GM12878 (cell line): ENCODE measurements at regions not wholly inside any gene's neighbourhood (a gene's known extent, or its start where the extent isn't known, plus 50 kb on each side); places are given as distances from the start of the nearest gene placed in this dataset.

ENCODE experiments used
- ATAC-seq: fragments of 200-7000 bp; cut with Tn5 transposase; 3 replicates; pipeline ENCODE4 v1.9.1; 2020; ENCODE audit warnings: mild to moderate bottlenecking, moderate library complexity
- BruUV-seq: library from RNA; stranded (reverse); fragments of 400-500 nt; replicated peaks from 2 replicates; lab custom pipeline; 2021; lab: Mats Ljungman, UMichigan
- CTCF ChIA-PET: fragments of 300-600 bp; sonication (Branson Sonifier 250); formaldehyde crosslinking; extraction: SDS; loops from one replicate; lab custom pipeline; 2021; ENCODE audit warnings: inconsistent platforms; lab: Yijun Ruan, JAX
- POLR2A ChIA-PET: fragments of 350-600 bp; formaldehyde crosslinking; extraction: SDS; loops from one replicate; lab custom pipeline; 2021; ENCODE audit warnings: inconsistent platforms; lab: Charles Lee
- RAD21 ChIA-PET: fragments of 300-600 bp; sonication (Branson Sonifier 250); formaldehyde crosslinking; loops from one replicate; lab custom pipeline; 2023; ENCODE audit warnings: antibody characterized with exemption; ENCODE audit not compliant: unreplicated experiment; lab: Charles Lee
- SMC1A ChIA-PET: fragments of 300-600 bp; sonication (Branson Sonifier 250); formaldehyde crosslinking; loops from one replicate; lab custom pipeline; 2023; ENCODE audit not compliant: unreplicated experiment, uncharacterized antibody; lab: Charles Lee
- DNase-seq: peaks from one replicate; pipeline ENCODE4 v3.0.0-alpha.2; 2011; ENCODE audit warnings: low read depth, low spot score
- FAIRE-seq: peaks from 3 replicates; lab custom pipeline; 2011; peaks lifted over from hg19 to GRCh38; lab: Jason Lieb, UNC
- H2AFZ ChIP-seq: 2 replicates; pipeline ENCODE4 v1.6.0; 2011; ENCODE audit warnings: low read depth, low read length, control low read depth; ENCODE audit not compliant: control insufficient read depth
- H3K27ac ChIP-seq: 2 replicates; pipeline ENCODE4 v1.5.1; 2011; ENCODE audit warnings: control low read depth; ENCODE audit not compliant: control insufficient read depth, insufficient read depth
- H3K27me3 ChIP-seq, 2 experiments: replicated peaks in 1 of 2; 2 replicates each; pipeline versions ENCODE4 v1.6.0 to v1.6.1; 2011; ENCODE audit warnings: low read length in 1 of 2; ENCODE audit not compliant: control insufficient read depth in 2 of 2, insufficient read depth in 2 of 2
- H3K36me3 ChIP-seq, 2 experiments: 2 replicates each; pipeline ENCODE4 v1.5.1; 2011; ENCODE audit warnings: low read length in 1 of 2; ENCODE audit not compliant: control insufficient read depth in 2 of 2, insufficient read depth in 2 of 2
- H3K4me1 ChIP-seq: 2 replicates; pipeline ENCODE4 v1.6.1; 2011; ENCODE audit warnings: mild to moderate bottlenecking, low read length, moderate library complexity, mixed read lengths; ENCODE audit not compliant: control insufficient read depth, insufficient read depth
- H3K4me2 ChIP-seq: 2 replicates; pipeline ENCODE4 v1.6.0; 2011; ENCODE audit warnings: control low read depth; ENCODE audit not compliant: control insufficient read depth, insufficient read depth
- H3K4me3 ChIP-seq: fragments of 200-600 bp; sonication (generic); 2 replicates; pipeline ENCODE4 v1.5.1; 2016
- H3K79me2 ChIP-seq: 2 replicates; pipeline ENCODE4 v1.6.0; 2011; ENCODE audit warnings: low read length; ENCODE audit not compliant: control insufficient read depth, insufficient read depth
- H3K9ac ChIP-seq: 2 replicates; pipeline ENCODE4 v1.8.0; 2011; ENCODE audit warnings: low read length, control low read depth, mixed read lengths; ENCODE audit not compliant: control insufficient read depth, insufficient read depth
- H3K9me3 ChIP-seq: replicated peaks from 3 replicates; pipeline ENCODE4 v1.5.1; 2011; ENCODE audit warnings: mild to moderate bottlenecking, low read length; ENCODE audit not compliant: control insufficient read depth, insufficient read depth
- H4K20me1 ChIP-seq: 2 replicates; pipeline ENCODE4 v1.6.0; 2011; ENCODE audit not compliant: control insufficient read depth, insufficient read depth
- CUX1 ChIP-seq: IDR thresholded peaks from 2 replicates; pipeline ENCODE4 v1.6.1; 2012; ENCODE audit warnings: improper control_type of control experiment, low read depth, low read length; ENCODE audit not compliant: insufficient replicate concordance
- IRF3 ChIP-seq: fragments of 450-650 bp; IDR thresholded peaks from 2 replicates; pipeline ENCODE4 v1.6.1; 2014; ENCODE audit warnings: mild to moderate bottlenecking
- KDM1A ChIP-seq: fragments of 200-600 bp; sonication (generic); IDR thresholded peaks from 2 replicates; pipeline ENCODE4 v1.6.1; 2016; ENCODE audit warnings: borderline replicate concordance
- NFIC ChIP-seq: IDR thresholded peaks from 2 replicates; pipeline ENCODE4 v1.6.1; 2012; ENCODE audit warnings: low read depth, mild to moderate bottlenecking, inconsistent platforms, low read length, moderate library complexity
- NR2C2 ChIP-seq: IDR thresholded peaks from 2 replicates; pipeline ENCODE4 v1.6.1; 2011; ENCODE audit warnings: borderline replicate concordance, low read depth; ENCODE audit not compliant: control insufficient read depth, insufficient read length
- PRDM15 ChIP-seq: fragments of 450-650 bp; formaldehyde crosslinking; IDR thresholded peaks from 2 replicates; pipeline ENCODE4 v1.4.0; 2020; ENCODE audit warnings: mild to moderate bottlenecking, moderate library complexity
- RAD21 ChIP-seq: IDR thresholded peaks from 2 replicates; pipeline ENCODE4 v1.6.1; 2011; ENCODE audit warnings: mild to moderate bottlenecking, low read depth, low read length, moderate library complexity; ENCODE audit not compliant: insufficient read depth
- SPI1 ChIP-seq: IDR thresholded peaks from 2 replicates; pipeline ENCODE4 v1.6.1; 2011; ENCODE audit warnings: low read depth, mild to moderate bottlenecking, low read length, moderate library complexity, borderline replicate concordance; ENCODE audit not compliant: insufficient read depth
- ZSCAN29 ChIP-seq: fragments of 450-650 bp; IDR thresholded peaks from 2 replicates; pipeline ENCODE4 v1.6.1; 2017; ENCODE audit warnings: mild to moderate bottlenecking, moderate library complexity
- WGBS: methylation state at CpG from one replicate; pipeline ENCODE4 v1.1.6; 2016; ENCODE audit warnings: low lambda C conversion rate; ENCODE audit not compliant: insufficient replicate concordance, insufficient coverage; ENCODE audit errors: missing lambda C conversion rate; 5-methylcytosine and 5-hydroxymethylcytosine counted together
- in situ Hi-C: fragments of 300-500 bp; cut with MboI; formaldehyde crosslinking; loops from 9 replicates; pipeline ENCODE4 v1.14.3; 2018; ENCODE audit warnings: mixed read lengths
- intact Hi-C: fragments of 100-400 bp; cut with micrococcal nuclease; formaldehyde crosslinking; loops from one replicate; pipeline ENCODE4 v1.14.2; 2022; ENCODE audit not compliant: unreplicated experiment

DNA sequence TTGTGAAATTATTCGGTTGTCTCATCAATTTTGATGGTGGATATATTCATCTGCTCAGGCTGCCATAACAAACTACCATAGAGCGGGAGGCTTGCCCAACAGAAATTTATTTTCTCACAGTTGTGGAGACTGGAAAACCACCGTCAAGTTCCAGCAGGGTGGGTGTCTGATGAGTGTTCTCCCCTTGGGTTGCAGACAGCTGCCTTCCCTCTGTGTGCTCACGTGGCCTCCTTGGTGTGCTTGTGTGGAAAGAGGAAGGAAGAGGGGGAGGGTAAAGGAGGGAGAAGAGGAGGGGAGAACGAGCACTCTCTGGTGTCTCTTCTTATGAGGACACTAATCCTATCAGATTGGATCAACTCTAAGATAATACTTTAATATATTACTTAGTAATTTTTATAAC lies 123.8 kb upstream of the TEX13D start (continued):
- no peak for TF ChIP-seq CUX1

DNA sequence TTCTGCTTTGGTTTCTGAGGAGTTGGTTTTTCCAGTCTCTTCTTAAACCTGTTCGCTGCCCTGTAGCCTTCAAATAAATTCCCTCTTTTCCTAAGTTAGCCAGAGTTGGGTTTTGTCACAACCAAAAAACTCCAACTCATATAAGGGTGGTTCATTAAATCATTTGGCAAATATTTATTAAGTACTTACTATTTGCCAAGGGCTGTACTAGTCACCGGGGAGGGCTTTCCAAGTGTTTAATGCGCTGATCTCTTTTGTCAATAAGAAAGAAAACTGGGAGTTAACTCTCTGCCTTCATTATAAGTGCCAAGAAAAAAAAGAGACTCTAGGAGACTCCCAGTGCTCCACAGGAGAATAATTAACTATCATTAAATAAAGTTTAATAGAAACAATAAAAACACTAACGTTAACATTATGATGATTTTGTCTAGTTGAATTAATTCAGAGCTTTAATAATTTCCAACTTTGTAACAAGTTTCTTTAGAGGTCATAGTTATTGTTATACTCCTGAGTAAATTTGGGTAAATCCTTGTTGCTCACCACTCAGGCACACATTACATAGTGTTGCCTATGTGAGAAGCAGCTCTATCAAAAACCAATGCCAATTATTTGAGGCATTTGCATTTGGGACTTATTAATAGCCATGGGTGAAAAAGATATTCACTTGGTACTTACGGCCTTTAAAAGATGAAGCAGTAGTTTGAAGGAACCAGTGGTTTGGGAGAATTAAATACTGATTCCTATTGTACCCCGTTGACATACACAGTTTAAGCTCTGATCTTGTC lies 122.5 kb upstream of the TEX13D start:
- Histone ChIP-seq H4K20me1 (no peaks in the 10 kb centered on the region), H3K4me2 (no peak overlapping the region), H3K9me3 (no peaks in the 10 kb centered on the region), H3K9ac (no peak overlapping the region), H3K4me1 (no peaks in the 10 kb centered on the region), H2AFZ (no peak overlapping the region), H3K79me2 (no peaks in the 10 kb centered on the region), H3K27ac (no peak overlapping the region), H3K27me3 (no peaks in the 10 kb centered on the region), H3K4me3 (no peak overlapping the region), H3K36me3 (no peaks in the 10 kb centered on the region)
- ATAC-seq (no peak), FAIRE-seq (no peak), DNase-seq (no peak)
- RAD21 ChIA-PET, result interaction anchor here (1.0 kb wide), 1 partner anchor 183 kb away, joined by 3 read pairs; no protein-coding TSS in a partner anchor
- no TSS peak for BruUV-seq
- CTCF ChIA-PET, result interaction anchor here (0.5 to 1.9 kb wide), 6 partner anchors 14 to 197 kb away, joined by 3 to 4 read pairs (median 4); no protein-coding TSS in a partner anchor
- in situ Hi-C loops (no loop called here), intact Hi-C loops (loop anchor here (2.0 to 5.0 kb wide), 2 partner anchors 177 to 249 kb away; partner anchors contain the start of gene STAG2)
- POLR2A ChIA-PET, result no interaction called here
- SMC1A ChIA-PET, result interaction anchor here (0.7 kb wide), 1 partner anchor 71 kb away, joined by 4 read pairs; no protein-coding TSS in a partner anchor
- 33% methylated on average over 6 of the region's 6 CpGs for WGBS
- TF ChIP-seq RAD21 (no peak), SPI1 (no peak), KDM1A (no peak), NR2C2 (no peak), IRF3 (no peak), NFIC (no peak), ZSCAN29 (no peak), PRDM15 (CRISPR knock-in tag) (no peak)
